Stimulated activated CD4-positive, alpha-beta T cell treated with anti-CD3 and anti-CD28 coated beads, TNF-alpha, amount 100 ng/mL, for 48 hours (primary cell): ENCODE measurements at regions not wholly inside any gene's neighbourhood (a gene's known extent, or its start where the extent isn't known, plus 50 kb on each side); places are given as distances from the start of the nearest gene placed in this dataset.
"Not testable (repeated sequence)": the region's sequence is repeated elsewhere in the genome, so short reads cannot be mapped to it uniquely, and the experiment has no call there.

Experiments used
- DNase-seq, 3 donors: peaks; one replicate each; pipeline ENCODE4 v3.0.0-alpha.2; 2020; ENCODE audit warnings: low read depth in 3 of 3

- DNase-seq, result no peak
Measured at GRCh38 chr21:15431053-15431452, 298.7 kb upstream of the USP25 start.

GRCh38 chr21:15433091-15433490 is 296.7 kb upstream of the USP25 start:
- DNase-seq, result no peak

- DNase-seq, result no peak
Measured at GRCh38 chr21:15434163-15434905, 295.4 kb upstream of the USP25 start.

GRCh38 chr21:15436031-15436430 is 293.8 kb upstream of the USP25 start:
- DNase-seq, result no peak

- DNase-seq, result no peak
Measured at GRCh38 chr21:15437883-15438282, 291.9 kb upstream of the USP25 start.

GRCh38 chr21:15439726-15440125 is 290.1 kb upstream of the USP25 start:
- DNase-seq, result no peak

- DNase-seq, result no peak
Measured at GRCh38 chr21:15441060-15441493, 288.7 kb upstream of the USP25 start.

- DNase-seq, result no peak
Measured at GRCh38 chr21:15441992-15442391, 287.8 kb upstream of the USP25 start.

GRCh38 chr21:15442743-15443469 is 286.9 kb upstream of the USP25 start:
- no peak for DNase-seq

GRCh38 chr21:15443740-15444117 is 286.1 kb upstream of the USP25 start:
- no peak for DNase-seq

GRCh38 chr21:15444118-15444960 is 285.4 kb upstream of the USP25 start:
- DNase-seq, result no peak

- DNase-seq, result no peak
Measured at GRCh38 chr21:15445327-15445726, 284.5 kb upstream of the USP25 start.

GRCh38 chr21:15446223-15446622 is 283.6 kb upstream of the USP25 start:
- no peak for DNase-seq

GRCh38 chr21:15449556-15449955 is 280.2 kb upstream of the USP25 start:
- DNase-seq, result no peak

GRCh38 chr21:15453261-15453660 is 276.5 kb upstream of the USP25 start:
- no peak for DNase-seq

GRCh38 chr21:15453785-15454184 is 276.0 kb upstream of the USP25 start:
- DNase-seq, result not testable (repeated sequence)

GRCh38 chr21:15454931-15455330 is 274.9 kb upstream of the USP25 start:
- DNase-seq, result not testable (repeated sequence)

- DNase-seq, result no peak
Measured at GRCh38 chr21:15455819-15456462, 273.8 kb upstream of the USP25 start.

- DNase-seq, result no peak
Measured at GRCh38 chr21:15457965-15458364, 271.8 kb upstream of the USP25 start.

- no peak for DNase-seq
Measured at GRCh38 chr21:15462092-15462491, 267.7 kb upstream of the USP25 start.

GRCh38 chr21:15466329-15466728 is 263.5 kb upstream of the USP25 start:
- DNase-seq, result no peak

GRCh38 chr21:15468368-15468767 is 261.4 kb upstream of the USP25 start:
- DNase-seq, result no peak
